ENCODE measurements at regions not wholly inside any gene's neighbourhood (a gene's known extent, or its start where the extent isn't known, plus 50 kb on each side); places are given as distances from the start of the nearest gene placed in this dataset.

- H3K9me3 ChIP-seq (ENCODE audit: severe bottlenecking): no peaks in the 10 kb centered on the region
- H3K27ac ChIP-seq: no peak overlapping the region
- H3K36me3 ChIP-seq: no peaks in the 10 kb centered on the region
- TF ChIP-seq, protein P1, sequence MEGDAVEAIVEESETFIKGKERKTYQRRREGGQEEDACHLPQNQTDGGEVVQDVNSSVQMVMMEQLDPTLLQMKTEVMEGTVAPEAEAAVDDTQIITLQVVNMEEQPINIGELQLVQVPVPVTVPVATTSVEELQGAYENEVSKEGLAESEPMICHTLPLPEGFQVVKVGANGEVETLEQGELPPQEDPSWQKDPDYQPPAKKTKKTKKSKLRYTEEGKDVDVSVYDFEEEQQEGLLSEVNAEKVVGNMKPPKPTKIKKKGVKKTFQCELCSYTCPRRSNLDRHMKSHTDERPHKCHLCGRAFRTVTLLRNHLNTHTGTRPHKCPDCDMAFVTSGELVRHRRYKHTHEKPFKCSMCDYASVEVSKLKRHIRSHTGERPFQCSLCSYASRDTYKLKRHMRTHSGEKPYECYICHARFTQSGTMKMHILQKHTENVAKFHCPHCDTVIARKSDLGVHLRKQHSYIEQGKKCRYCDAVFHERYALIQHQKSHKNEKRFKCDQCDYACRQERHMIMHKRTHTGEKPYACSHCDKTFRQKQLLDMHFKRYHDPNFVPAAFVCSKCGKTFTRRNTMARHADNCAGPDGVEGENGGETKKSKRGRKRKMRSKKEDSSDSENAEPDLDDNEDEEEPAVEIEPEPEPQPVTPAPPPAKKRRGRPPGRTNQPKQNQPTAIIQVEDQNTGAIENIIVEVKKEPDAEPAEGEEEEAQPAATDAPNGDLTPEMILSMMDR (IDR thresholded peaks at IDR 0.05; ENCODE audit: low read depth, low read length): no peak
- no peak overlapping the region for H3K4me3 ChIP-seq (ENCODE audit: low read depth, low read length)
- no peak for DNase-seq
- H3K27me3 ChIP-seq (ENCODE audit: insufficient read depth, low read depth, severe bottlenecking): no peaks in the 10 kb centered on the region
Measured at GRCh38 chr1:5504364-5504740, 487.9 kb downstream of the NPHP4 start.

DNA sequence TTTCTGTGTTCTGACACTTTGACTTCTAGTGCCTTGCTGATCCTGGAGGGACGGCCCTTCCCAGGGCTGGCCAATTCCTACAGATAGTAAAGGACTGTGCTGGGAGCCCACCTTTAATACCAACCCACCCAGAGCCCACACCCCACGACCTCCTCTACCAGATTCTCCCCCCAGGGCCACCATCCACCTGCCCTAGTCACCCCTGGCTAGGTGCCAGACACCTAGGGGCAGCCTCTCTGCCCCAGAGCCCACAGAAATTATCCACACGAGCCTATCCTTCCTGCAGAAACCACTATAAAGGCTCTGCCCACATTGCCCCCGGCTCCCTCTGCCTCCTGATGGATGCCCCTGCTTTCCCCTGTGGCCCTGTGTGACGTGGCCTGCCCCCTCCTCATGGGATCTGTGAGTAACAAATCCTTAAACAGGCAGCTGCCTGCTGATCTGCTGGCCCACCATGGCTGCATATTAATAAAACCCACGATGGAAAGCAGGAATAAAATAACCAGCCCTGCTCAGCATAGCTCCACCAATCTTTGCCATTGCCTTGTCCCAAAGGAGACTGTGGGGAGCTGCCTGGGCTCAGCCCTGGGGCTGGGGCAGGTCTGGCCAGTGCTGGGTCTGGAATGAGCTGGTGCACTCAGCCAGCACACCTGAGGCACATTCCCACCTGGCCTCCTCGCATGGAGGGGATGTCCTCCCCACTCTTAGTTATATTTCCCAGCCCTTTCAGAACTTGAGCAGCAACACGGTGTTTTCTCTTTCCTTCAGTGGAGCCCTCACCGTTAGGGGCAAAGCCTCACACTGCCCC lies 488.5 kb downstream of the NPHP4 start:
- Histone ChIP-seq H3K36me3 (no peaks in the 10 kb centered on the region), H3K27me3 (ENCODE audit: insufficient read depth, low read depth, severe bottlenecking) (no peaks in the 10 kb centered on the region), H3K4me3 (ENCODE audit: low read depth, low read length) (no peak overlapping the region), H3K9me3 (ENCODE audit: severe bottlenecking) (no peaks in the 10 kb centered on the region), H3K27ac (no peak overlapping the region)
- TF ChIP-seq, protein P1 (IDR thresholded peaks at IDR 0.05; ENCODE audit: low read depth, low read length): no peak
- no peak for DNase-seq

GRCh38 chr1:5502311-5503194 lies 489.7 kb downstream of the NPHP4 start:
- TF ChIP-seq, protein P1 (IDR thresholded peaks at IDR 0.05; ENCODE audit: low read depth, low read length): no peak
- Histone ChIP-seq H3K27ac (no peak overlapping the region), H3K9me3 (ENCODE audit: severe bottlenecking) (no peaks in the 10 kb centered on the region), H3K27me3 (ENCODE audit: insufficient read depth, low read depth, severe bottlenecking) (no peaks in the 10 kb centered on the region), H3K36me3 (no peaks in the 10 kb centered on the region), H3K4me3 (ENCODE audit: low read depth, low read length) (no peak overlapping the region)
- DNase-seq: no peak

DNA sequence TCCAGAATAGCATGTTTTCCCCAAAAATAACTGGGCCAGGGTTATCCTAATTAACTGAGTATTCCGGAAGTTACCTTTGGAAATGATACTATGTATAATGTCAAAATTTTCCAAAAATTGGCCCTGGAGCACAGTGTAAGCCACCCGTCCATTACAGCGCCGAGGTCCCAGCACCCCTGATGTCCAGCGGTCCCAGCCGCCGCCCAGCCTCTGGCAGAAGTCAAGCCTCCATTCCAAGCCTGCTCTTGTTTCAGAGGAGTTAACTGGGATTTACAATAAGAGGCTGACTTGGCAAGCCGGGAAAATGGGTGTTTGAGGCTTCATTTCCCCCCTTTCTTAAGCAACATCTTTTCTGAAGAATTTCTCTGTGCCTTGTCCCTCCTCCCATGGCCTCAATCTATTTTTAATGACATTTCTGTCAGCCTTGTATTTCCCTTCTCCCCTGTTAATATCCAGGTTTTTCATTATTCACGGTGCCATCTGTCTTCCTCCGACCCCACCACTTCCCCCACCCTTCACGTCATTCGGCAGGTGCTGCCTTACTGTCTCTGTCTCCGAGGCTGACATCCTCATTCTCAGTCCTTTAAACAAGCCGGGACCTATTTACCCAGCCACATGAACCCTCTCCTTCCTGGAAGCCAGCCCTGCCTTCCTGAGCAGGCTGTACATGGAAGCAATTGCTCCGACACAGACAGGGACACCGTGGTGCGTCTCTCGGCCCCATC lies 490.9 kb downstream of the NPHP4 start:
- Histone ChIP-seq H3K36me3 (no peaks in the 10 kb centered on the region), H3K27ac (no peak overlapping the region), H3K9me3 (ENCODE audit: severe bottlenecking) (no peaks in the 10 kb centered on the region), H3K4me3 (ENCODE audit: low read depth, low read length) (no peak overlapping the region), H3K27me3 (ENCODE audit: insufficient read depth, low read depth, severe bottlenecking) (no peaks in the 10 kb centered on the region)
- no peak for DNase-seq
- TF ChIP-seq, protein P1 (IDR thresholded peaks at IDR 0.05; ENCODE audit: low read depth, low read length): no peak

- Histone ChIP-seq H3K4me3 (ENCODE audit: low read depth, low read length) (no peak overlapping the region), H3K9me3 (ENCODE audit: severe bottlenecking) (no peaks in the 10 kb centered on the region), H3K36me3 (no peaks in the 10 kb centered on the region), H3K27me3 (ENCODE audit: insufficient read depth, low read depth, severe bottlenecking) (no peaks in the 10 kb centered on the region), H3K27ac (no peak overlapping the region)
- DNase-seq: no peak
- TF ChIP-seq, protein P1 (IDR thresholded peaks at IDR 0.05; ENCODE audit: low read depth, low read length): no peak
Measured at GRCh38 chr1:5500541-5500940, 491.7 kb downstream of the NPHP4 start.
